GM21423 (cell line): ENCODE measurements at regions not wholly inside any gene's neighbourhood (a gene's known extent, or its start where the extent isn't known, plus 50 kb on each side); places are given as distances from the start of the nearest gene placed in this dataset.

Experiments used
- ATAC-seq: cut with Tn5 transposase; IDR thresholded peaks from one replicate; pipeline ENCODE4 v1.9.1; 2021; ENCODE audit warnings: mild to moderate bottlenecking, moderate library complexity; ENCODE audit not compliant: unreplicated experiment

GRCh38 chr18:72942766-72943165 is 75.0 kb upstream of the NETO1 start:
- ATAC-seq = no peak

GRCh38 chr18:72940986-72941385 is 73.2 kb upstream of the NETO1 start:
- ATAC-seq = no peak

GRCh38 chr18:72940509-72940908 is 72.7 kb upstream of the NETO1 start:
- ATAC-seq = no peak

GRCh38 chr18:72935744-72936143 is 68.0 kb upstream of the NETO1 start:
- ATAC-seq = no peak

GRCh38 chr18:72922895-72923294 is 55.1 kb upstream of the NETO1 start:
- ATAC-seq = no peak
